Renal pelvis (tissue), 1 donor: ENCODE measurements at regions not wholly inside any gene's neighbourhood (a gene's known extent, or its start where the extent isn't known, plus 50 kb on each side); places are given as distances from the start of the nearest gene placed in this dataset.
"Not testable (repeated sequence)": the region's sequence is repeated elsewhere in the genome, so short reads cannot be mapped to it uniquely, and the experiment has no call there.

Experiments used
- DNase-seq: peaks from one replicate; pipeline ENCODE4 v3.0.0-alpha.2; 2013

DNA sequence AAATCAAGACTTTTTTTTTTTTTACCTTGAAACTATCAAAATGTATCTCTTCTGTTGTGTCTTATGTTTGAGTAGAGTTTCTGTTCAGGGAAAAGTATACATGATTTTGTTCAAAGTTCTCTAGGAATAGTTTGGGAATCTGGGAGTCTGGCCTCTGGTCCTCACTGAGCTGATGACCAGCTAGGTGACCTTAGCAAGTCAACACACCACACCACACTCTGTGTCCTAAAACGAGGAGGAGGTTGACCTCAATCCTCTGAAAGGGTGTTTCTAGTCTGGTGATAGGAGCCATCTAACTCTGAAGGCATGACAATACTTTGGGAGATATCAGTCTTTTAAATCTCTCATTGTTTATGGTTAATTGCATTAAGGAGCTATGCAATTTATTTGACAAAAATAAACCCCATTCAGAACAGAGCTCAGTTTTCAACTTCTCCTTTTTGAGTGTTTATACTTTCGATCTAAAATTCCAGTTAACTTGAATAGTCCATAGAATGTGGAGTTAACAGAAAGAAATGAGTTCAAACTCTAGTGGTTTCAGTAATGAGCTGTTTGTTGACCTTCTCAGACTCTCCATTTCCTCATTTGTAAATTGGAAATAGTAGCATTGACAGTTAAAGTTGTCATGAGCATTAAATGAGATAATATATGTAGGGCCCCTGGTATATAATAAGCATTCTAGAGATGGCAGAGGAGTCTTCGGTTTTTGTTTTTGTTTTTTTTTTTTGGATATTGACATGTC is 112.2 kb upstream of the LRRN1 start:
- no peak for DNase-seq

DNA sequence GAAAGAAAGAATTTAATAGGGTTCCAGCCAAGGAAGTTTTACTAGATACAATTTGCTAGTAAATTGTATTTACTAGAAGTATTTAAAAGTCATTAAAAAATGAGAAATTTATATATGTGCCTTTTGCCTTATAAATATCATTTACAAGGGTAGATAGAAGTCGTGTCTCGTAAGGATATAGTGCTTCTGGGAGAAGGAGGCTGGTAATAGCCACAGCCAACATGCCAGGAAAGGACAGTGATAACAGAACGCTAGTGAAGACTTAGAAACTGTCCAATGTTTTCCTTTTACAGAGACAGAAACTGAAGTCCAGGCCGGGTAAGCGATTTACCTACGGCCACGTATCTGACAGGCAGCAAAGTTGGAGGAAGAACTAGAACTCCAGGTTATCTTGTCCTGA is 113.5 kb upstream of the LRRN1 start:
- DNase-seq: no peak

DNA sequence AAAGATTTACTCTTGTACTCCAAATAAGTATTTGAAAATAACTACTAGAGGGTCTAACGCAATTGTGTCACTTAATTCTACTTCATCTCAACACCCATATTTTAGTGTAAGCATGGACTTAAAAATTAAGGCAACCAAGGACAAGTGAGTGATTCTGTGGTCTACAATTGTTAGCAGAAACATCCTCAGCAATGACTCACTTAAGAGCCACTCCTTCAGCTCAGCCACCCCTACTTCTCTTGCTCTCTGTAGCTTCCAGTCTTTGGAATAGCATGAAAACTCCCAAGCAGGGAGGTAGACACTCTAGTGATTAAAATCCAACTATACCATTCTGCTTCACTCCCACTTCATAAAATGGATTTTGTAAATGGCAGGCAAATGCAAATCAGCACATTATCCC is 116.0 kb upstream of the LRRN1 start:
- DNase-seq: no peak

GRCh38 chr3:3675801-3676200 is 123.4 kb upstream of the LRRN1 start:
- no peak for DNase-seq

DNA sequence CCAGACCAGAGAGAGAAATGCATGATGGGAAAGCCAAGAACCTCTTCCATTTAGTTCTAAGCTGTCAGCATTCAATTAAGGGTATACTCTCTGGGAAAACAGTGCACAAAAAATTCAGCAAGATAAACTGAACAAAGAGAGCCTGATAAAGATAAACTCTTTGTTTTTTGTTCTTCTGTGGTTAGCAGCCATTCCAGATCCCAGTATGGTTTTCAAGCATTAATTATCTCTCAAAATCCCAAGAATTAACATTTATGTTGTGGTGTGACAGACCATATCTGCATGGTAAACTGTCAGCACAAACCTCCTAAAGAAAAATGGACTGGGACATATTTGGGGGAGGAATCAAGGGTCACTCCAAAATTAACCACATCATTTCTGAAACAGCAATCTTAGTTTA is 124.0 kb upstream of the LRRN1 start:
- no peak for DNase-seq

DNA sequence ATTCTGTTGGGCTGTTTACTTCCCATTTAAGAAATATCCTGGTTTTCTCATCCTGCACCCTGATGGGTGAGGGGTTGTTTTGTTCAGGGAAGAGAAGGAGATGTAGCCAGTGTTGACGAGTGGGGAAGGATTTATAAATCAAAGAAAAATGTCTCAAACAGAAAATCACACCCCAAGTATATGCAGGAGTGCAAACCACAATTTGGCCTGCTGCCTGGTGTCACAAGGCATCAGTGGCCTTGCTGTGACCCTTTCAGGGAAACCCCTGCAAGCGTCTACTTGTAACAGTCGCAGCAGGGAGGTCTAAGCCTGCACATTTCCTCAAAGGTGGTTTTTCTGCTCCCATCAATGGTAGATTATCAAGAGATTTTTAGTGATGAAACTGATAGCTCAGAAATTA is 132.6 kb upstream of the LRRN1 start:
- DNase-seq: no peak

GRCh38 chr3:3665961-3666640 is 133.1 kb upstream of the LRRN1 start:
- DNase-seq: no peak

- no peak for DNase-seq
These were observed 133.7 kb upstream of the LRRN1 start for GRCh38 chr3:3665546-3665945.

GRCh38 chr3:3664935-3665334 is 134.3 kb upstream of the LRRN1 start:
- no peak for DNase-seq

DNA sequence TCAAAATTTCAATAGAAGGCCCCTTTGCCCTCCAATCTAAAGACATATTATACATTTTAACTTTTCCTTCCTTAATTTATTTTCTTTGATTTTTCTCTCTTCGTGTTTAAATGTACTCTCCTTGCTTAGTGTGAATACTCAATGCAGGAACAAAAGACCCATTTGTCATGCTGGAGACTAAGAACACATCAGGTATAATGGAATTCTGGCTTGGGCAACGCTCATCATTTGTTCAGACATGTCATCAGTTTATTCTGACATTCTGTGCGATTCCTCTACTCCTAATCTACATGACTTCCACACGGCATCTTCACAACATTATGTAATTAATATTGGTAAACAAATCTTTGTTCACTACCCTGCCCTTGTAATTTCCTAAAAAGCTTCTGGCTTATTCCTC is 136.6 kb upstream of the LRRN1 start:
- no peak for DNase-seq

- DNase-seq: no peak
These were observed 144.3 kb upstream of the LRRN1 start for GRCh38 chr3:3654916-3655315.

DNA sequence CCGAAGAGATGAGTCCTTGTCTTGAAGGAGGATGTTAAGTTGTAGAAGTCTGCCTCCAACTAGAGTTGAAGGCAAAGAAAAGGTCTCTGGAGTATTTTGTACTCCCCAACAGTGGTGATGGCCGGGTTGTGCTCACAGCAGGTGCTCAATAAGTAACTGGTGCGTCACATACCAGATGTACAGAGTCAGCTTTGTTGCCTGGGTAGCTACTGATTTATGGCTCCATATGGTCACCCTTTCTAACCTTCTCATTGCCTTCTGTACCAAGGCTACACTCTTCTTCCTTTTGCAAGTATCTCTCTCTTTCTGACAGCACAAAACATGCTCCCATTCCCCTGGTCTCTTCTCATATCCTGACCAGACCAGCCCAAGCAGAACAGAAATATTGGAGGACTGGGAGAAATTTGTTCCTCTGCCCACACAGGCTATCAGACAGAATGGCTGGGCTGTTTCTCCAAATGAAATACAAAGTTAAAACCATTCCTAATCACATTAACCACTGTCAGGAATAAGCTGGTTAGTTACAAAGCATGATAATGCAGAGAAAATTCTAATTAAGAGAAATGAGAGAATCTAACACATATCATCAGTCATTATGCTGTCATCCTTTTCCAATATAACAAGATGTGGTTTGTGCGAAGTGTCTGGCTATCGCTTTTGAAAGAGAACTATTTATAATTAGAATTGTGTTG is 150.1 kb upstream of the LRRN1 start:
- no peak for DNase-seq

- DNase-seq: no peak
These were observed 152.3 kb upstream of the LRRN1 start for GRCh38 chr3:3646934-3647333.

DNA sequence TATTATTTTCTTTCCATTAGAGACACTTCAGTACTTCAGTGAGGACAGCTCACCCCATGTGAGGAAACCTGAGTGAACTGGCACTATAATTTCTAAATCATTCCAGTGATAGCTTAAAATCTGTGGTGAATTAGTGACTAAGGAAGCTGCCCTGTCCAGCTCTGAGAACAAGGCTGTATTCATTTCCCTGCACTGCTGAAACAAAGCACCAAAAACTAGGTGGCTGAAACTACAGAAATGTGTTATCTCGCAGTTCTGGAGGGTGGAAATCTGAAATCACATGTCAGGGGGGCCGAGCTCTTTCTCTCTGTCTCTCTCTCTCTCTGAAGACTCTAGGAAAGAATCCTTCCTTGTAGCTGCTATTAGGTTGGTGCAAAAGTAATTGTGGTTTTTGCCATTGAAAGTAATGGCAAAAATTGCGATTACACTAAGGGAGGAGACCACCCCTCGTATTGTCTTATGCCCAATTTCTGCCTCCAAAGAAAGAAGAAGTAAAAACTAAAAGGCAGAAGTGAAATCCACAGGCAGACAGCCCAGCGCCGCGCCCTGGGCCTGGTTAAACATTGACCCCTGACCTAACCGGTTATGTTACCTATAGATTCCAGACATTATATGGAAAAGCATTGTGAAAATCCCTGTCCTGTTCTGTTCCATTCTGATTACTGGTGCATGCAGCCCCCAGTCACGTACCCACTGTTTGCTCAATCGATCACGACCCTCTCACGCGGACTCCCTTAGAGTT is 153.0 kb upstream of the LRRN1 start:
- DNase-seq: not testable (repeated sequence)

DNA sequence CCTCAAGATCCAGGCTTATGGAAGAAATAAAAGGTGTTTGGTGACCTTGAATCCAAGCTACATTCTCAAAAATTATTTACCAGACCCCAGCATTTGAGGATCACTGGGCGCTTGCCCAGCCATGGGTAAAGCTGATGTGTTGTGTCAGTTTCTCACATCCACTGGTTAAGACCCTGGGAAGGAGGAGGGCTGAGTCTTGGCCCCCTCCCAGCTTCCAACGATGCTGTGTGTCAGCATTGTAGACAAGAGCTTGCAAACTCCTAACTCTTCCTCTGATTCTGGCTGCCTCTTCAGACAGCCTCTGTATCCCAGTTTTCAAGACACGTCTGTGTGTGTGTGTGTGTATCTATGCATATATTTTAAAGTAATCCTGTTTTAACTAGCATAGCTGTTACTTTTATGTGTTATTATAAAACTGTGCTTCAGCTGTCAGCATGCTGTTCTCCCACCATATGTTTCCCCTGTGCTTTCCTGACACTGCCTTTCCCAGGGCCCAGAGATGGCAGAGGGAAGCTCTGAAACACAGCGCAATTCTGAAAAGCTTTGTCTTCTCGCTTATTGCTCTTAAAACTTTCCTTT is 157.3 kb upstream of the LRRN1 start:
- DNase-seq: no peak

GRCh38 chr3:3639078-3639477 is 160.2 kb upstream of the LRRN1 start:
- DNase-seq: no peak

- no peak for DNase-seq
These were observed 162.4 kb upstream of the LRRN1 start for GRCh38 chr3:3636815-3637214.

DNA sequence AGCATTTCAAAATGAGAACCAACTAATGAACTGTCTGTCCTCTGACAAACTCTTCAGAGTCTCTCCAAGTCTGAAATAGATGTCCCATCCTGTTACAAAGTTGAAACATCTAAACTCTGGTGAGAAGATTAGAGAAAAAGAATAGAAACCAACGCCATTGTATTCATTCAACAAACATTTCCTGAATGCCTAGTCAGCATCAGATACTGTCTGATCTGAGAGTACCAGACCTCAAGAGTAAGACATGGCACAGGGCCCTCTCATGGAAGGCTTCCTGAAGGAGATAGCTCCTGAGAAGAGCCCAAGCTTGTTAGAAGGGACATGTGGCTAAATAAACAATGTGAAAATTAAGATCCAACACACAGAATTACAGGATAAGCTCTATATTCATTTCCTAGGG is 164.1 kb upstream of the LRRN1 start:
- no peak for DNase-seq

GRCh38 chr3:3634326-3634725 is 164.9 kb upstream of the LRRN1 start:
- no peak for DNase-seq

- DNase-seq: no peak
These were observed 165.5 kb upstream of the LRRN1 start for GRCh38 chr3:3633761-3634160.

DNA sequence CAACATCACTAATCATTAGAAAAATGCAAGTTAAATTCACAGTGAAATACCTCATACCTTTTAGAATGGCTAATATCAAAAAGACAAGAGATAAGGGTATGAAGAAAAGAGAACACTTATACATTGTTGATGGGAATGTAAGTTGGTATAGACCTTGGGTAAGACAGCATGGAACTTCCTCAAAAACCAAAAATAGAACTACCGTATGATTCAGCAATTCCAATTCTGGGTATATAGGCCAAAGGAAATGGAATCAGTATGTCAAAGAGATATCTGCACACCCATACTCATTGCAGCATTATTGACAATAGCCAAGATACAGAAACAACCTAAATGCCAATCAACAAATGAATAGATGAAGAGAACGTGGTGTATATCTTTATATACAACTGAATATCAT is 166.8 kb upstream of the LRRN1 start:
- no peak for DNase-seq

GRCh38 chr3:3631114-3631513 is 168.1 kb upstream of the LRRN1 start:
- DNase-seq: no peak
